GM12875 (cell line): ENCODE measurements at regions not wholly inside any gene's neighbourhood (a gene's known extent, or its start where the extent isn't known, plus 50 kb on each side); places are given as distances from the start of the nearest gene placed in this dataset.

Source experiments
- H3K4me3 ChIP-seq: one replicate; pipeline ENCODE4 v1.5.1; 2011; ENCODE audit warnings: low read depth, low read length, control low read depth
- CTCF ChIP-seq: IDR thresholded peaks from 2 replicates; pipeline ENCODE4 v1.5.1; 2011; ENCODE audit warnings: low read depth, mild to moderate bottlenecking, control low read depth, inconsistent platforms, low read length, moderate library complexity, borderline replicate concordance; ENCODE audit not compliant: insufficient read depth

- TF ChIP-seq CTCF, result no peak
- H3K4me3 ChIP-seq, result no peak overlapping the region
Measured at GRCh38 chr13:32828711-32829110, 187.5 kb upstream of the KL start.

GRCh38 chr13:32829269-32829668, 187.0 kb upstream of the KL start:
- TF ChIP-seq CTCF, result no peak
- H3K4me3 ChIP-seq, result no peak overlapping the region

GRCh38 chr13:32829676-32830335, 186.4 kb upstream of the KL start:
- no peak overlapping the region for H3K4me3 ChIP-seq
- no peak for TF ChIP-seq CTCF

- no peak for TF ChIP-seq CTCF
Measured at GRCh38 chr13:32830336-32831031, 185.7 kb upstream of the KL start.

GRCh38 chr13:32837307-32837972, 178.8 kb upstream of the KL start:
- H3K4me3 ChIP-seq, result no peak overlapping the region
- TF ChIP-seq CTCF, result no peak

More at GRCh38 chr13:32830336-32831031, 185.7 kb upstream of the KL start:
- no peak overlapping the region for H3K4me3 ChIP-seq

- TF ChIP-seq CTCF, result no peak
- H3K4me3 ChIP-seq, result no peak overlapping the region
Measured at GRCh38 chr13:32837973-32838927, 178.0 kb upstream of the KL start.
